ENCODE measurements at regions not wholly inside any gene's neighbourhood (a gene's known extent, or its start where the extent isn't known, plus 50 kb on each side); places are given as distances from the start of the nearest gene placed in this dataset.

DNA sequence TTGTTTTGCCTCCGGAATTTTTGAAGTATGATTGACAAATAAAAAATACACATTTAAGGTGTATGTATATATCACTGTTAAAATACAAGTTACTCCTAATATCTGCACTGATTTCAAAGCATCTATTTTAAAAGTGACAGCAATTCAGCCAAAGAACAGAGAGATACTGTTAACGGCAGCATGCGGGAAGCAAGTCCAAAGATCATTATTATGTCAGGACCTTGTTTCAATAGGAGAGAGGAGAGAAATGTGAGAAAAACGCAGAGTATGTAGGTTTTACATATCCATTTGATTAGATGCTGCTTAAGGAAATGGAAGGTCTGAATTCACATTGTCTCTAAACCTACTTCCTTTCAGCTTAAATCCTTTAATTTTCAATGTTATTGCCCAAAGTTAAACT is 545.5 kb upstream of the SLC8A1 start:
- TF ChIP-seq, protein P1, sequence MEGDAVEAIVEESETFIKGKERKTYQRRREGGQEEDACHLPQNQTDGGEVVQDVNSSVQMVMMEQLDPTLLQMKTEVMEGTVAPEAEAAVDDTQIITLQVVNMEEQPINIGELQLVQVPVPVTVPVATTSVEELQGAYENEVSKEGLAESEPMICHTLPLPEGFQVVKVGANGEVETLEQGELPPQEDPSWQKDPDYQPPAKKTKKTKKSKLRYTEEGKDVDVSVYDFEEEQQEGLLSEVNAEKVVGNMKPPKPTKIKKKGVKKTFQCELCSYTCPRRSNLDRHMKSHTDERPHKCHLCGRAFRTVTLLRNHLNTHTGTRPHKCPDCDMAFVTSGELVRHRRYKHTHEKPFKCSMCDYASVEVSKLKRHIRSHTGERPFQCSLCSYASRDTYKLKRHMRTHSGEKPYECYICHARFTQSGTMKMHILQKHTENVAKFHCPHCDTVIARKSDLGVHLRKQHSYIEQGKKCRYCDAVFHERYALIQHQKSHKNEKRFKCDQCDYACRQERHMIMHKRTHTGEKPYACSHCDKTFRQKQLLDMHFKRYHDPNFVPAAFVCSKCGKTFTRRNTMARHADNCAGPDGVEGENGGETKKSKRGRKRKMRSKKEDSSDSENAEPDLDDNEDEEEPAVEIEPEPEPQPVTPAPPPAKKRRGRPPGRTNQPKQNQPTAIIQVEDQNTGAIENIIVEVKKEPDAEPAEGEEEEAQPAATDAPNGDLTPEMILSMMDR (IDR thresholded peaks at IDR 0.05; ENCODE audit: control extremely low read depth, extremely low read depth, low read depth, missing control alignments), result no peak
- POLR2A ChIA-PET, result no interaction called here
- DNase-seq (ENCODE audit: extremely low spot score), result no peak
- CTCF ChIA-PET, result no interaction called here

DNA sequence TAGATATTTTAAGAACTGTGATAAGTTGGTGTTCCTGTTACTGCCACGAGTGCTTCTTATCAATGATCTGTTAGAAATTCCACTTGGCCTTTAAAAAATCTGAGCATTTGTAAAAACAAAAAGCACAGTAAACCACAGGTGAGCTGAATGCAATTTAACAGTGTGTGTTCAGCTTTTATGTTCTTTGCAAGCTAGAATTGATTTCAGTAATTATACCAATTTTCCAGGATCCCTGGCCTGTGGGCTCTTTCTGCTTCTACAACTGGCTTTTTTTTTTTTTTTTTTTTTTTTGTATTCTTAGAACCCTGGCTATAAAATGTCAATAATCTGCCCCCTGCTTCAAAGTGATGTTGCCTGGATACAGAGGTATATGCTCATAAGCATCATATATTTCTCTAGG is 548.5 kb upstream of the SLC8A1 start:
- CTCF ChIA-PET, result interaction anchor here (0.9 kb wide), 1 partner anchor 11 kb away, joined by 3 read pairs; no protein-coding TSS in a partner anchor
- no peak for DNase-seq (ENCODE audit: extremely low spot score)
- TF ChIP-seq, protein P1 (IDR thresholded peaks at IDR 0.05; ENCODE audit: control extremely low read depth, extremely low read depth, low read depth, missing control alignments), result no peak
- POLR2A ChIA-PET, result no interaction called here

DNA sequence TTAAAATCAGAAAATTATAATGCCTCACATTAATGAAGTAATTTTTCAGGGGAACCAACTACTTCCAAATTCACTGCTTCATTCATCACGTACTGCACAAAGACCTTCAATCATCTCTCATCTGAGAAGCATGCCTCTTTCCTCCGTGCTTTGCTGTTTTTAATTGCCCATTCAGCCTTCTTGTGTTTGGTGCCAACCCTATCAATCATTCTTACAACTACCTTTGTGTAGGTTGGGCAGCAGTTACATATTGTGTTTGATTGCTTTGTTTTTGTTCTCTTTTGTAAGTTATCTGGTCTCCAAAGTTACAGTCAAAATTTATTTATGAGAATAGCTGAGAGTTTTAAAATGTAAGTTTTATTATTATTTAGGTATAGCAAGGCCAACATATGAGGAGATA is 549.0 kb upstream of the SLC8A1 start:
- DNase-seq (ENCODE audit: extremely low spot score), result no peak
- ChIA-PET POLR2A (no interaction called here), CTCF (interaction anchor here (0.9 kb wide), 1 partner anchor 12 kb away, joined by 3 read pairs; no protein-coding TSS in a partner anchor)
- TF ChIP-seq, protein P1 (IDR thresholded peaks at IDR 0.05; ENCODE audit: control extremely low read depth, extremely low read depth, low read depth, missing control alignments), result no peak

DNA sequence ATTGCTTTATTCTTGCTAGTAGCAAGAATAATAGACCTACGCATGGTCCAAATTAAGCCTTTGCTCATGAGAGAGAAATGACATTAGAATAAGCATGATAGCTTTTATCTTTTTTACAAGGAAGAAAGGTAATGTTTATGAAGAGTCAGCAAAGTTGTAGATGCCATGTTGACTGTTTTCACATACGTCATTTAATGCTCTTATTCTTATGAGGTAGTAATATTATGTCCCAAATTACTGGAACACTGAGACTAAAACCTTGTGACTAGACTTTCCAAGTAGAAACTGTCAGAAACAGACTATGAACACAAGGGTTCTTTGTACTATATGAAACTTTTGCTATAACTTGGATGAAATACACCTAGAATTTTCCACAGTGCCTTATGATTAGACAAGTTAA is 552.8 kb upstream of the SLC8A1 start:
- TF ChIP-seq, protein P1 (IDR thresholded peaks at IDR 0.05; ENCODE audit: control extremely low read depth, extremely low read depth, low read depth, missing control alignments), result no peak
- ChIA-PET POLR2A (no interaction called here), CTCF (no interaction called here)
- no peak for DNase-seq (ENCODE audit: extremely low spot score)

DNA sequence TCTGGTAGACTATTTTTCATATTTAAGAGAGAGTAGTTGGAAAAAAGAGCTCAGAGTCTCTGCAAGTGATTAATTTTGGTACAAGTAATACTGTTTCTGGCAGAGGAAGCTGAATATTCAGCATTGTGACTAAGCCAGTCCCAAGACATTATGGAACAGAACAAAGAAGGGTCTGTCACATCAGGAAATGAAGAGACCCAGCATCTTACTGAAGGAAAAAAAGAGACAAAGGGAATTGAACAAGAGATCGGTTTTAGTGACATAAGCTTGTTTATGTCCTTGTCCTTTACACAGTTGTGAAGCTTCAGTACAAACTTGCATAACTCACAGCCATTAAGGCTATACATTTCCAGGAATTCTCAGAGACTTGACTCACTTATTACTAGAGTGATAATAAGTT is 568.5 kb upstream of the SLC8A1 start:
- POLR2A ChIA-PET, result no interaction called here
- TF ChIP-seq, protein P1 (IDR thresholded peaks at IDR 0.05; ENCODE audit: control extremely low read depth, extremely low read depth, low read depth, missing control alignments), result no peak
- DNase-seq (ENCODE audit: extremely low spot score), result no peak
- CTCF ChIA-PET, result interaction anchor here (1.2 kb wide), 2 partner anchors 13 to 25 kb away, joined by 3 read pairs; no protein-coding TSS in a partner anchor

DNA sequence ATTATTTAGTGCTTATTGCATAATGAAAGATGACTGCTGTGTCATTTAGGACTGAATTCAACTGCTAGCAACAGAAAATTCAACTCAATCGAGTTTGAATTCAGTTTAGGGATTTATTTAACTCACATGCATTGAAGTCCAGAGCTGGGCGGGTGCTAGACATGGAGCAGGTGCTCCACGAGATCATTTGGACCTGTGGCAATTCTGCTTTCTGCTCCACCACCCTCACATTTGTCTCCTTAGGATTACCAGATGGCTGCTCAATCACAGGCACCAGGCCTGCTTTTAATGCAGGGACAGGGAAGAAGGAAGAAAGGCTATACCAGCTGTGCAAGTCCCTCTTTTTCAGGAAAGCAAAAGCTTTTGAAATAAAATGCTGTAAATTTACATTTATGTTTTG is 572.9 kb upstream of the SLC8A1 start:
- CTCF ChIA-PET, result no interaction called here

More for the DNA sequence above, 572.9 kb upstream of the SLC8A1 start:
- POLR2A ChIA-PET, result no interaction called here
- DNase-seq (ENCODE audit: extremely low spot score), result no peak
- TF ChIP-seq, protein P1 (IDR thresholded peaks at IDR 0.05; ENCODE audit: control extremely low read depth, extremely low read depth, low read depth, missing control alignments), result no peak

Measured in GM10248 (cell line).